PFSK-1 (cell line): ENCODE measurements at regions not wholly inside any gene's neighbourhood (a gene's known extent, or its start where the extent isn't known, plus 50 kb on each side); places are given as distances from the start of the nearest gene placed in this dataset.

ENCODE experiments used
- FOXP2 ChIP-seq: optimal IDR thresholded peaks from 2 replicates; pipeline ENCODE3; 2011; ENCODE audit warnings: borderline replicate concordance, control low read depth, inconsistent platforms; ENCODE audit not compliant: insufficient read depth; ENCODE audit errors: extremely low read length, extremely low read depth
- POLR2AphosphoS5 ChIP-seq: IDR thresholded peaks from 2 replicates; pipeline ENCODE4 v1.6.1; 2012; ENCODE audit warnings: low read depth, mild to moderate bottlenecking, control low read depth, low read length, moderate library complexity
- SIN3A ChIP-seq: IDR thresholded peaks from 2 replicates; pipeline ENCODE4 v1.6.1; 2012; ENCODE audit warnings: mild to moderate bottlenecking, low read length, moderate library complexity, borderline replicate concordance; ENCODE audit not compliant: insufficient read depth
- TAF1 ChIP-seq: IDR thresholded peaks from 2 replicates; pipeline ENCODE4 v1.6.1; 2012; ENCODE audit warnings: low read length, control low read depth, borderline replicate concordance; ENCODE audit not compliant: insufficient read depth
- TF ChIP-seq, protein P1 (sequence below), 2 experiments: IDR thresholded peaks; 2 replicates each; pipeline versions ENCODE4 v1.6.1 to v1.8.0; 2011 to 2012; ENCODE audit warnings: low read depth in 2 of 2, low read length in 2 of 2, control low read depth in 1 of 2, inconsistent platforms in 1 of 2, mild to moderate bottlenecking in 1 of 2, moderate library complexity in 1 of 2; ENCODE audit not compliant: insufficient read depth in 1 of 2

DNA sequence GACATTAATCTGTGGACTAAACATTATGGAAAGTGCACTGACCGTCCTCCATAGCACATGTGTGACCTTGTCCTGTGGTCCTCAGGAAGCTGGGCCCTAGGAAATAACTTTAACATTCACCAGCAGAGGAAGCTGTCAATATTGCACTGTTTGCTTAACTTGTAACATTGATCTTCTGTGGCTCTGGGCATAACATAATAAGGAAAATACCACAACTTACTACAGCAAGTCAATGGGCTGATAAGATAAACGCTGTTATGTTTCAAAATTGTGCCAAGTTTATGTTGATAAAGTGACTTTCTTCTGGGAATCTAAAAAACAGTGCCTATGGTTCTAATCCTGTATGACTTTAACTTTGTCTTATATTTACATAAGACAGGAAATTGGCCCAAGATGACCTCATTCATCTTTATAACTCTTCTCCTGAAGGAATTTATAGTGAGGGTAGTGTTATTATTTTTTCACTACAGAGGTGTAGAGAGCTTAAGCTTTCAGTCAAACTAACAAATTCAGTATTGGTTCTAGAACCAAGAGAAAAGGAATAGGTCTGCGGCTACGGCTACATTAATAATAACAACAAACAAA lies 113.7 kb upstream of the MAP4K3 start:
- TF ChIP-seq FOXP2, result no peak
- no peak for TF ChIP-seq POLR2AphosphoS5
- TF ChIP-seq, protein P1, sequence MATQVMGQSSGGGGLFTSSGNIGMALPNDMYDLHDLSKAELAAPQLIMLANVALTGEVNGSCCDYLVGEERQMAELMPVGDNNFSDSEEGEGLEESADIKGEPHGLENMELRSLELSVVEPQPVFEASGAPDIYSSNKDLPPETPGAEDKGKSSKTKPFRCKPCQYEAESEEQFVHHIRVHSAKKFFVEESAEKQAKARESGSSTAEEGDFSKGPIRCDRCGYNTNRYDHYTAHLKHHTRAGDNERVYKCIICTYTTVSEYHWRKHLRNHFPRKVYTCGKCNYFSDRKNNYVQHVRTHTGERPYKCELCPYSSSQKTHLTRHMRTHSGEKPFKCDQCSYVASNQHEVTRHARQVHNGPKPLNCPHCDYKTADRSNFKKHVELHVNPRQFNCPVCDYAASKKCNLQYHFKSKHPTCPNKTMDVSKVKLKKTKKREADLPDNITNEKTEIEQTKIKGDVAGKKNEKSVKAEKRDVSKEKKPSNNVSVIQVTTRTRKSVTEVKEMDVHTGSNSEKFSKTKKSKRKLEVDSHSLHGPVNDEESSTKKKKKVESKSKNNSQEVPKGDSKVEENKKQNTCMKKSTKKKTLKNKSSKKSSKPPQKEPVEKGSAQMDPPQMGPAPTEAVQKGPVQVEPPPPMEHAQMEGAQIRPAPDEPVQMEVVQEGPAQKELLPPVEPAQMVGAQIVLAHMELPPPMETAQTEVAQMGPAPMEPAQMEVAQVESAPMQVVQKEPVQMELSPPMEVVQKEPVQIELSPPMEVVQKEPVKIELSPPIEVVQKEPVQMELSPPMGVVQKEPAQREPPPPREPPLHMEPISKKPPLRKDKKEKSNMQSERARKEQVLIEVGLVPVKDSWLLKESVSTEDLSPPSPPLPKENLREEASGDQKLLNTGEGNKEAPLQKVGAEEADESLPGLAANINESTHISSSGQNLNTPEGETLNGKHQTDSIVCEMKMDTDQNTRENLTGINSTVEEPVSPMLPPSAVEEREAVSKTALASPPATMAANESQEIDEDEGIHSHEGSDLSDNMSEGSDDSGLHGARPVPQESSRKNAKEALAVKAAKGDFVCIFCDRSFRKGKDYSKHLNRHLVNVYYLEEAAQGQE (IDR thresholded peaks at IDR 0.05; ENCODE audit: insufficient read depth in 1 of 2, low read depth in 2 of 2, low read length in 2 of 2), result no peak
- no peak for TF ChIP-seq SIN3A
- no peak for TF ChIP-seq TAF1

DNA sequence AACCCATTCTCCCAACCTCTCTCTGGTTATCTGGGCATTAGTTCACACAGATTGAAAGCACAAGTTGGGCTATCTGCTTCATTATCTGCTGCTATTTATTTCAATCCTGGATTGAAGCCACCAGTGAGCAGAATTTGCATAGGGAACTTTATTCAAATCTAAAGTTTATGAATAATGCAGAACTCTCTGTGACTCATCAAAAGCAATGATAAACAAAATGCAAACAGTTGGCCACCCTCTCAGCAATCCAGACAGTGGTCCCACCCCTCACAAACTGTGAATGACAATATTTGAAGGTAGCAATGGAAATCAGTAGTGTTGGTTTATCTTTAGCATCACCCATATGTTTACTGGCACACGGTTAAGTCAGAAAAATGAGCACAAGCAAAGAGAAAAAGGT lies 106.8 kb upstream of the TMEM178A start:
- no peak for TF ChIP-seq POLR2AphosphoS5
- no peak for TF ChIP-seq SIN3A
- TF ChIP-seq TAF1, result no peak
- TF ChIP-seq FOXP2, result no peak
- TF ChIP-seq, protein P1 (IDR thresholded peaks at IDR 0.05; ENCODE audit: insufficient read depth in 1 of 2, low read depth in 2 of 2, low read length in 2 of 2), result no peak

DNA sequence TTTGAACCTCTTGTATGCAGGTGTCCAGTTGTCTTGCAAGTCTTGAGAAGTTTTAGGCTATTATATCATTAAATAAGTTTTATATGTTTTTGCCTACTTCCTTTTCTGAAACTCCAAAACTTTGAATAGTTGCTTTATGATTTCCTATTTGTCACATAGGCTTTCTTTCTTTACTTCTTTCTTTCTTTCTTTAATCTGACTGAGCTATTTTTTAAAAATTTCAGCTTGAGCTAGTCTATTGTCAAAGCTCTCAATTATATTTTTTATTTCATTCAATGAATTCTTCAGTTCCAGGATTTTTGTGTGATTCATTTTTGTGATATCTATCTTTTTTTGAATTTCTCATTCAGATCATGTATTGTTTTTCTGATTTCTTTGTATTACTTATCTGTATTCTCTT lies 102.1 kb upstream of the TMEM178A start:
- TF ChIP-seq SIN3A (no peak), POLR2AphosphoS5 (no peak), FOXP2 (no peak), TAF1 (no peak)
- TF ChIP-seq, protein P1 (IDR thresholded peaks at IDR 0.05; ENCODE audit: insufficient read depth in 1 of 2, low read depth in 2 of 2, low read length in 2 of 2), result no peak

DNA sequence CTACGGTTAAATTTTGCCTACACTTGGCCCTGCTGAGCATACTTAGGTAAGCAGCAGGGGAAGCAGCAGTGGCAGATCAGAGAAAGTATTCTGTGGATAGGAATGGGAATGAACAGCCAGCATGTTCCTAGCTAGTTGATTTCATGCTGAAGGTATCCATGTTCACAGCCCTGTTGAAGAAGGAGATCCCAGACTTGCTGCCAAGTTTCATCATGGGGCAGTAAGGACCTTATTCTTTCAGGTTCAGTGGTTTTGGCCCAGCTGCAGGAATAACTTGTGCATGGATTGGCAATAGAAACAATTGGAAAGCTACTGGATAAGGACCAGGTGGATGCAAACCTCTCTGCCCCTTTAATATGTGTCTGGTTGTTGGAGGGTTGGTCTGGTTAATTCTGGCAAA lies 98.2 kb upstream of the TMEM178A start:
- no peak for TF ChIP-seq TAF1
- TF ChIP-seq, protein P1 (IDR thresholded peaks at IDR 0.05; ENCODE audit: insufficient read depth in 1 of 2, low read depth in 2 of 2, low read length in 2 of 2), result no peak
- TF ChIP-seq FOXP2, result no peak
- TF ChIP-seq SIN3A, result no peak
- TF ChIP-seq POLR2AphosphoS5, result no peak

DNA sequence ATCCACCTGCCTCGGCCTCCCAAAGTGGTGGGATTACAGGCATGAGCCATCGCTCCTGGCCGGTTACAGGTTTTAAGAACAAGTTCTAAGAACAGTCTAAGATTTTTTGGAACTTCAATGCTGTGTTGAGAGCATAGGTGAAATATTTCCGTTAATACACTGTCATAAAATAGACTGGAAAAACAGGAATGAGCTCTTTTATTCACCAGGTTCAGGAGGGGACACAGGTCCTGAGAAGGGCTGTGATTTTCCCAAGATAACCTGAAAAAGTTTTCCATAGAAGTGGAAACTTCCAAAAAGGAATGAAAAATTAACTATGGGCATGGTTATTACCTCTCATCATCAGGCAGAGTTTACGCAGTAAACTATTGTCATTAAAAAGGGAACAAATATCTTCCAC lies 97.6 kb upstream of the TMEM178A start:
- no peak for TF ChIP-seq FOXP2
- TF ChIP-seq SIN3A, result no peak
- TF ChIP-seq, protein P1 (IDR thresholded peaks at IDR 0.05; ENCODE audit: insufficient read depth in 1 of 2, low read depth in 2 of 2, low read length in 2 of 2), result no peak
- TF ChIP-seq POLR2AphosphoS5, result no peak
- no peak for TF ChIP-seq TAF1
